Choroid plexus epithelial cell (primary cell): ENCODE measurements at regions not wholly inside any gene's neighbourhood (a gene's known extent, or its start where the extent isn't known, plus 50 kb on each side); places are given as distances from the start of the nearest gene placed in this dataset.

Source experiments
- DNase-seq: peaks from one replicate; pipeline ENCODE4 v3.0.0-alpha.2; 2010; ENCODE audit warnings: low read depth
- H3K4me3 ChIP-seq: 2 replicates; pipeline ENCODE4 v1.5.1; 2011; ENCODE audit warnings: low read depth, mild to moderate bottlenecking, control low read depth, low read length, moderate library complexity
- CTCF ChIP-seq: conservative IDR thresholded peaks from 2 replicates; pipeline ENCODE4 v1.5.1; 2011; ENCODE audit warnings: low read depth, mild to moderate bottlenecking, control low read depth, inconsistent platforms, low read length, moderate library complexity

GRCh38 chr10:21304198-21304597 lies 221.3 kb downstream of the SKIDA1 start:
- TF ChIP-seq CTCF: no peak
- DNase-seq: peak; percentile 85
- H3K4me3 ChIP-seq: no peak overlapping the region

GRCh38 chr10:21300551-21300950 lies 224.9 kb downstream of the SKIDA1 start:
- TF ChIP-seq CTCF: no peak
- DNase-seq: no peak

GRCh38 chr10:21299330-21299729 lies 226.2 kb downstream of the SKIDA1 start:
- no peak for DNase-seq

More at GRCh38 chr10:21300551-21300950, 224.9 kb downstream of the SKIDA1 start:
- no peak overlapping the region for H3K4me3 ChIP-seq

GRCh38 chr10:21298701-21299100 lies 226.8 kb downstream of the SKIDA1 start:
- no peak overlapping the region for H3K4me3 ChIP-seq
- TF ChIP-seq CTCF: no peak
- DNase-seq: no peak

More at GRCh38 chr10:21299330-21299729, 226.2 kb downstream of the SKIDA1 start:
- no peak for TF ChIP-seq CTCF
- no peak overlapping the region for H3K4me3 ChIP-seq

GRCh38 chr10:21297603-21298383 lies 227.7 kb downstream of the SKIDA1 start:
- no peak overlapping the region for H3K4me3 ChIP-seq

DNA sequence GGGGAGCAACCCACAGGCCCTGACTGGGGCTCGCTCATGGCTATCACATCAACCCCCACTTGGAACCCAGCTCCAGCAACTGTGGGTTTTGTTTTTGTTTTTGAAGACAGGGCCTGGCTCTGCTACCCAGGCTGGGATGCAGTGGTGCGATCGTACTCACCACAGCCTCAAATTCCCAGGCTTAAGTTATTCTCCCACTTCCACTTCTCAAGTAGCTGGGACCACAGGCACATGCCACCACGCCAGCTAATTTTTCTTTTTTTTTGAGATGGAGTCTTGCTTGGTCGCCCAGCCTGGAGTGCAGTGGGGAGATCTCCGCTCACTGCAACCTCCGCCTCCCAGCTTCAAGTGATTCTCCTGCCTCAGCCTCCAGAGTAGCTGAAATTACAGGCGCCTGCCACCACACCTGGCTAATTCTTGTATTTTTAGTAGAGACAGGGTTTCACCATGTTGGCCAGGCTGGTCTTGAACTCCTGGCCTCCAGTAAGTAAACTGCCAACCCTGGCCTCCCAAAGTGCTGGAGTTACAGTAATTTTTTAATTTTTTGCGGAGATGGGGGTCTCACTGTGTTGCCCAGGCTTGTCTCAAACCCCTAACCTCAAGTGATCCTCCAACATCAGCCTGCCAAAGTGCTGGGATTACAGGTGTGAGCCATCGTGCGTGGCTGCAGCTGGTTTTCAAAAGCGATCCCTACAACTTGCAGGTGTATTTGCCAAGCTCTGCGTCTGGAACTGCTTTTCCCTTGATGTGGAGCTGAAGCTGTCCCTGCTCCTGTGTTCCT lies 228.7 kb downstream of the SKIDA1 start:
- no peak overlapping the region for H3K4me3 ChIP-seq
- no peak for TF ChIP-seq CTCF
- DNase-seq: no peak

More at GRCh38 chr10:21297603-21298383, 227.7 kb downstream of the SKIDA1 start:
- TF ChIP-seq CTCF: no peak
- peak; percentile 37 for DNase-seq
